ENCODE measurements at regions not wholly inside any gene's neighbourhood (a gene's known extent, or its start where the extent isn't known, plus 50 kb on each side); places are given as distances from the start of the nearest gene placed in this dataset.

DNA sequence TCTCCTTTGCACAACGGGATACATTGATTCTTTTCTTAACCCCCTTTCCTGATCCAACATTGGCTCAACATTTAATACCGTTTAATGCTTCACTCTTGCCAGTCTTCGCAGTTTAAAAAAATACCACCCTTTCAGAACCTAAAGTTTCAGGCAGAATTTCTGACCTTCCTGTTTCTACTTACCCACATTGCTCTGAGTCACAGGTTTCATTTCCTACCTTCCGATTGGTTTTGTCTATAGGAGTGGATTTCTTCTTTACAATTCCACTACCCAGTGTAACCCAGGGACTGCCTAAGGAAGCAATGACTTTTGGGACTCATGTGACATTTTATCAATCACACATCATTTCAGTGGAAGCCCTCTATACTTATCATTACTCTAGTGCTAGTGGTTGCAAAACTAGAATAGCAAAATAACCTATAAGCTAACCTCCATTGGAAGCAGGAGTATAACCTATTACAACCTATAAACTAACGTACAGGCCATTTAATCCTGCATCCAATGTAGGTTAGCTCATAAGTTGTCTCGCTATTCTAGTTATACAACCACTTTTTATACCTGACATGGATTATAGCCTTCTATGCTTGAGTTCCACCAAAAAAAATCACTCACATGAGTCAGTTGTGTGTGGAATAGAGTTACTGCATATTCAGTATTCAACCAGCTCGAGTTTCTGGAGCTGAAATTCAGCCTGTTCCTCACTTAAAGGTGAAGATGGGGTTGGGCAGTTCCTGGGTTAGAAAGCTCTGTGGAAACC lies 64.9 kb upstream of the KITLG start:
- CTCF ChIA-PET, result interaction anchor here (0.7 kb wide), 1 partner anchor 118 kb away, joined by 3 read pairs; no protein-coding TSS in a partner anchor
- DNase-seq (ENCODE audit: low spot score), result no peak
- H3K27ac ChIP-seq, result no peak overlapping the region
- TF ChIP-seq, protein P1, sequence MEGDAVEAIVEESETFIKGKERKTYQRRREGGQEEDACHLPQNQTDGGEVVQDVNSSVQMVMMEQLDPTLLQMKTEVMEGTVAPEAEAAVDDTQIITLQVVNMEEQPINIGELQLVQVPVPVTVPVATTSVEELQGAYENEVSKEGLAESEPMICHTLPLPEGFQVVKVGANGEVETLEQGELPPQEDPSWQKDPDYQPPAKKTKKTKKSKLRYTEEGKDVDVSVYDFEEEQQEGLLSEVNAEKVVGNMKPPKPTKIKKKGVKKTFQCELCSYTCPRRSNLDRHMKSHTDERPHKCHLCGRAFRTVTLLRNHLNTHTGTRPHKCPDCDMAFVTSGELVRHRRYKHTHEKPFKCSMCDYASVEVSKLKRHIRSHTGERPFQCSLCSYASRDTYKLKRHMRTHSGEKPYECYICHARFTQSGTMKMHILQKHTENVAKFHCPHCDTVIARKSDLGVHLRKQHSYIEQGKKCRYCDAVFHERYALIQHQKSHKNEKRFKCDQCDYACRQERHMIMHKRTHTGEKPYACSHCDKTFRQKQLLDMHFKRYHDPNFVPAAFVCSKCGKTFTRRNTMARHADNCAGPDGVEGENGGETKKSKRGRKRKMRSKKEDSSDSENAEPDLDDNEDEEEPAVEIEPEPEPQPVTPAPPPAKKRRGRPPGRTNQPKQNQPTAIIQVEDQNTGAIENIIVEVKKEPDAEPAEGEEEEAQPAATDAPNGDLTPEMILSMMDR (conservative IDR thresholded peaks at IDR 0.05; ENCODE audit: low read depth), result no peak
- POLR2A ChIA-PET (ENCODE audit: low non-redundant PET), result no interaction called here

DNA sequence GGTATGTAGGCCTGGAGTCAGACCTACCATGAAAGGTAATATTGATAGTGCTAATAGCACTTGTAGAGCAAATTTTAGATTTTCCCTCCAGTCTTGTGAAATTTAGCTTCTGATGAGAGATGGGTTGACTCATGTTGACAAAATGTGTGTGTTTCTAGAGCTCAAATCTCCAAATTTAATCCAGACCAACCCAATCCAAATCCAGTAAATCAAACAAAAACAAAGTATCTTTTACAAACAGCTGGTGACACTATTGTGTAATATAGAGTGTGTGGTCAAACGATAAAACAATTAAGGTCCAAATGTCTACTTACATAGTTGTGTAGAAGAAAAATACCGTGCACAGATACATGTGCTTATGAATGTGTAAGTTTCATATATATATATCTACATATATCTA lies 63.4 kb upstream of the KITLG start:
- TF ChIP-seq, protein P1 (conservative IDR thresholded peaks at IDR 0.05; ENCODE audit: low read depth), result no peak
- DNase-seq (ENCODE audit: low spot score), result no peak
- POLR2A ChIA-PET (ENCODE audit: low non-redundant PET), result no interaction called here
- no peak overlapping the region for H3K27ac ChIP-seq
- CTCF ChIA-PET, result interaction anchor here (0.6 to 1.0 kb wide), 2 partner anchors 10 to 52 kb away, joined by 3 to 6 read pairs; no protein-coding TSS in a partner anchor

DNA sequence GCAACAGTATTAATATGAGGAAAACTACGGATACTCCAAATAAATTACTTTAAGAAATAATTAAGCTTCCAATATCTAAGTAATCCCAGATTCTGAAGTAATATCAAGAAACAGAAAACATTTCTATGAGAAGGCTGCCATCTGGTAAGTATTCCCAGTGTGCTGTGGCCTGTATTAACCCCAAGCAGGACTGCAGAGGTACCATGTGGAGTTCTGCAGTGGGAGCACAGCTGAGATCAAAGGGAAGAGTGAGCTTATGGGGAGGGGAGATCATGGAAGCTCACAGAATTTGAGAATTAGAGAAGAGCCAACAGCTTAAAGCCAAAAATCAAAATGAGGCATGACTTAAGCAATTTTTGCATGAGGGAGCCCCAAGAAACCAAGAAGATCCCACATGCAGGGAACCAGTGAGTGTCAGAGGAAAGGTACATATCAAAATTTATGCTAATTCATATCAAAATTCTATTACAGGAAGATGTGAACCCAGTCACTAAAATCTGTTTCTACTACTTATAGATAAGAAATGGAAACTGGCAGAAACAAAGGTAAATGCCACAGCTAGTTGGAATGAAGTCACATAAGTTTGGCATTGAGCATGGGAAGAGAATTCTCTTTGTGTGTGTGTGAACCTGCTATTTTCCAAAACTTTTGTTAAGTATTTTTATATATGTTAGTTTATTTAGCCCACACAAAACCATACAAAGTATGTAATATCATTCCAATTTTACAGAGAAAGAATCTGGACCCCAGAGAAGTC lies 62.6 kb upstream of the KITLG start:
- POLR2A ChIA-PET (ENCODE audit: low non-redundant PET), result interaction anchor here (0.6 kb wide), 1 partner anchor 487 kb away, joined by 3 read pairs; no protein-coding TSS in a partner anchor
- TF ChIP-seq, protein P1 (conservative IDR thresholded peaks at IDR 0.05; ENCODE audit: low read depth), result no peak
- no peak for DNase-seq (ENCODE audit: low spot score)
- CTCF ChIA-PET, result interaction anchor here (0.6 to 1.0 kb wide), 2 partner anchors 9 to 51 kb away, joined by 3 to 6 read pairs; no protein-coding TSS in a partner anchor
- no peak overlapping the region for H3K27ac ChIP-seq

DNA sequence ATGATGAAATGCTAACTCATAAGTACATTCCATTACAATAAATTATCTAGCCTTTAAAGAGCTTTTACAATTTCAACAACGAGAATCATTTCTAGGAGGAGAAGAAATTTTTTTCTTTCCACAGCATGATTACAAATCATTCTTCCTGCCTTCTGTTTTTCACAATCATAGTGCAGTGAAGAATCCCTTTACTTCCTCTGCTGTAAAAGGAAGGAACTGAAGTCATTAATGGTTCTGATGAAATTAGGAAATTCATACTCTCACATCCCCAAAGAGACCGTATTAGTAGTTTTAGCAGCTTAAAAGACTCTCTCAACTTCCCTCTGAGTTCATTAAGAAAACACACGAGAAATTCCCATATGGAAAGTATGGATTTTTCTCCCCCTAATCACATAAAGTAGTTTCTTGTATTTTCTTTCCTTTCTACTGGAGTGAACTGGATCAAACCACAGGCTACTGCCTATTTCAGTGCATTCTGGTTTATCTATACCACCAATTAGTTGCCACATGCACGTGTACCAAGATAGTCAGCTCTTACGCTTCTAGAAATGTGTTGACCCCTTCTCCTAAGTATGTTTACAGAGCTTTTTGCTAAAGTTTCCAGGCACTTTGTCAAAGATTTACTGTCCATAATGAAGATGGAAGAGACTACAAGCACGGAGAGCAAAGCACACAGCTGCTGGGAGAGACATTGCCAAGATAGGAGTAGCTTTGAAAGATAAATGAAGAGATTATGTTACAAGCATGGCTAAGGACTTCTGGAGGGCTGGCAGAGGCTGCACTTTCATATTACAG lies 58.9 kb upstream of the KITLG start:
- POLR2A ChIA-PET (ENCODE audit: low non-redundant PET), result no interaction called here
- H3K27ac ChIP-seq, result no peak overlapping the region

DNA sequence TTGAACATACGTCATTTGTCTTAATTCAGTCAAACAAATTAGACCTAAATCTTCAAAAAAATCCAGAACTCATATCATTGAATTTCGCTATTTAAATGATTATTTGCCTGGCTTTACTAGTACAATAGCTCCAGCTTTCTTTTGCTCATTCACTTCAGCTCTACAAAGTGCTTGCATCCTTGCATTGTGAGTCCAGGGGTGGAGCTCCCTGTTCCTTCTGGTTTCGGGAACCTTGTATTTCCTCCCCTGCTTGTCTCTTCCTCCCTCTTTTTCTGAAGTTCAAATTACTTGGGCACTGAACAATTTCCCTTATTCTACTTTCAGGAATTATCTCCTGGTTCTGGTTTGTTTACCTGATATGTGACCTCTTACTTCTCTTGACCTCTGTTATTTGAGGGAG lies 58.1 kb upstream of the KITLG start:
- no peak for DNase-seq (ENCODE audit: low spot score)
- TF ChIP-seq, protein P1 (conservative IDR thresholded peaks at IDR 0.05; ENCODE audit: low read depth), result no peak
- no peak overlapping the region for H3K27ac ChIP-seq
- ChIA-PET CTCF (interaction anchor here (0.7 kb wide), 2 partner anchors 355 to 448 kb away, joined by 5 to 8 read pairs; no protein-coding TSS in a partner anchor), POLR2A (ENCODE audit: low non-redundant PET) (no interaction called here)

More for the DNA sequence above, 58.9 kb upstream of the KITLG start:
- DNase-seq (ENCODE audit: low spot score), result no peak
- TF ChIP-seq, protein P1 (conservative IDR thresholded peaks at IDR 0.05; ENCODE audit: low read depth), result no peak
- CTCF ChIA-PET, result interaction anchor here (0.5 to 0.7 kb wide), 5 partner anchors 20 to 1755 kb away, joined by 3 to 5 read pairs (median 3); no protein-coding TSS in a partner anchor

DNA sequence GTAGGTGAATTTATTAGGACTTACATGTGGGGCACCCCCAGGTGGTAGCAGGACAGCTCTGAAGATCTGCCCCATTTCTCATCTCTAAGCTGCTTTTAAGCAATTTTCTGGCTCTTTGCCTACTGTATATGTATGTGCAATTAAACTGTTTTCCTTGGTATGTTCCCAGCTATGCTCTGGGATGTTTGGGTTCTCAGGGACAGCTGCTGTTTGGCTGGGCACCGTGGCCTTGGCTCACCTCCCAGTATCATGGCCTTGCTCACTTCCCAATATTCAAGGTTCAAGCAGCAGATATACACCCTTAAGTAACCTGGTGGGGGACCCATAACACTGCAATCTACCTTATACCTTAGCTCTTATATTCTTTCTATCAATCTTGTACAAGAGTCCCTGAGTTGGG lies 53.7 kb upstream of the KITLG start:
- ChIA-PET POLR2A (ENCODE audit: low non-redundant PET) (no interaction called here), CTCF (interaction anchor here (0.6 to 1.3 kb wide), 4 partner anchors 9 to 546 kb away, joined by 3 to 5 read pairs (median 4); no protein-coding TSS in a partner anchor)
- TF ChIP-seq, protein P1 (conservative IDR thresholded peaks at IDR 0.05; ENCODE audit: low read depth), result no peak
- H3K27ac ChIP-seq, result no peak overlapping the region
- no peak for DNase-seq (ENCODE audit: low spot score)
